ENCODE measurements at regions not wholly inside any gene's neighbourhood (a gene's known extent, or its start where the extent isn't known, plus 50 kb on each side); places are given as distances from the start of the nearest gene placed in this dataset.
"Not testable (repeated sequence)": the region's sequence is repeated elsewhere in the genome, so short reads cannot be mapped to it uniquely, and the experiment has no call there.

DNA sequence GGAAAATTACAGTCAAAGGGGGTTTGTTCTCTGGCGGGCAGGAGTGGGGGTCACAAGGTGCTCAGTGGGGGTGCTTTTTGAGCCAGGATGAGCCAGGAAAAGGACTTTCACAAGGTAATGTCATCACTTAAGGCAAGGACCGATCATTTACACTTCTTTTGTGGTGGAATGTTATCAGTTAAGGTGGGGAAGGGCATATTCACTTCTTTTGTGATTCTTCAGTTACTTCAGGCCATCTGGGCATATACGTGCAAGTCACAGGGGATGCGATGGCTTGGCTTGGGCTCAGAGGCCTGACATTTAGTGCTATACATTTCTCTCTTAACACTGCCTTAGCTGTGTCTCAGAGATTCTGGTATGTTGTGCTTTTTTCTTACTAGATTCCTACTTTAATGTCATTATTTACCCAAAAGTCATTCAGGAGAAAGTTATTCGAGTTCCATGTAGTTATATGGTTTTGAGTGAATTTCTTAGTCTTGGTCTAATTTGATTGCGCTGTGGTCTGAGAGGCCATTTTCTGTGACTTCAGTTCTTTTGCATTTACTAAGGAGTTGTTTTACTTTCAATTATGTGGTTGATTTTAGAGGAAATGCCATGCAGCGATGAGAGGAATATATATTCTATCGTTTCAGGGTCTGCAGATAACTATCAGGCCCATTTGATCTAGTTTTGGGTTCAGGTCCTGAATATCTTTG lies 416.2 kb upstream of the EPHA7 start:
- TF ChIP-seq, protein P1, sequence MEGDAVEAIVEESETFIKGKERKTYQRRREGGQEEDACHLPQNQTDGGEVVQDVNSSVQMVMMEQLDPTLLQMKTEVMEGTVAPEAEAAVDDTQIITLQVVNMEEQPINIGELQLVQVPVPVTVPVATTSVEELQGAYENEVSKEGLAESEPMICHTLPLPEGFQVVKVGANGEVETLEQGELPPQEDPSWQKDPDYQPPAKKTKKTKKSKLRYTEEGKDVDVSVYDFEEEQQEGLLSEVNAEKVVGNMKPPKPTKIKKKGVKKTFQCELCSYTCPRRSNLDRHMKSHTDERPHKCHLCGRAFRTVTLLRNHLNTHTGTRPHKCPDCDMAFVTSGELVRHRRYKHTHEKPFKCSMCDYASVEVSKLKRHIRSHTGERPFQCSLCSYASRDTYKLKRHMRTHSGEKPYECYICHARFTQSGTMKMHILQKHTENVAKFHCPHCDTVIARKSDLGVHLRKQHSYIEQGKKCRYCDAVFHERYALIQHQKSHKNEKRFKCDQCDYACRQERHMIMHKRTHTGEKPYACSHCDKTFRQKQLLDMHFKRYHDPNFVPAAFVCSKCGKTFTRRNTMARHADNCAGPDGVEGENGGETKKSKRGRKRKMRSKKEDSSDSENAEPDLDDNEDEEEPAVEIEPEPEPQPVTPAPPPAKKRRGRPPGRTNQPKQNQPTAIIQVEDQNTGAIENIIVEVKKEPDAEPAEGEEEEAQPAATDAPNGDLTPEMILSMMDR (IDR thresholded peaks at IDR 0.05) = not testable (repeated sequence)
- not testable (repeated sequence) for TF ChIP-seq POLR2A (IDR thresholded peaks at IDR 0.05)

All from thyroid gland (tissue), 4 donors.